Kidney epithelial cell (primary cell): ENCODE measurements at regions not wholly inside any gene's neighbourhood (a gene's known extent, or its start where the extent isn't known, plus 50 kb on each side); places are given as distances from the start of the nearest gene placed in this dataset.

ENCODE experiments used
- DNase-seq: peaks from one replicate; pipeline ENCODE4 v3.0.0-alpha.2; 2010; ENCODE audit warnings: low read depth
- H3K27me3 ChIP-seq: 2 replicates; pipeline ENCODE4 v1.6.0; 2011; ENCODE audit warnings: low read length; ENCODE audit not compliant: control insufficient read depth, insufficient read depth
- H3K36me3 ChIP-seq: 2 replicates; pipeline ENCODE4 v1.5.1; 2011; ENCODE audit warnings: low read length; ENCODE audit not compliant: control insufficient read depth, insufficient read depth
- H3K4me3 ChIP-seq: 2 replicates; pipeline ENCODE4 v1.5.1; 2011; ENCODE audit warnings: low read depth, mild to moderate bottlenecking, control low read depth, low read length
- TF ChIP-seq, protein P1 (sequence below): IDR thresholded peaks from 2 replicates; pipeline ENCODE4 v1.5.1; 2011; ENCODE audit warnings: mild to moderate bottlenecking, moderate library complexity, low read length, control low read depth, inconsistent platforms; ENCODE audit not compliant: insufficient read depth, poor library complexity, severe bottlenecking

- TF ChIP-seq, protein P1, sequence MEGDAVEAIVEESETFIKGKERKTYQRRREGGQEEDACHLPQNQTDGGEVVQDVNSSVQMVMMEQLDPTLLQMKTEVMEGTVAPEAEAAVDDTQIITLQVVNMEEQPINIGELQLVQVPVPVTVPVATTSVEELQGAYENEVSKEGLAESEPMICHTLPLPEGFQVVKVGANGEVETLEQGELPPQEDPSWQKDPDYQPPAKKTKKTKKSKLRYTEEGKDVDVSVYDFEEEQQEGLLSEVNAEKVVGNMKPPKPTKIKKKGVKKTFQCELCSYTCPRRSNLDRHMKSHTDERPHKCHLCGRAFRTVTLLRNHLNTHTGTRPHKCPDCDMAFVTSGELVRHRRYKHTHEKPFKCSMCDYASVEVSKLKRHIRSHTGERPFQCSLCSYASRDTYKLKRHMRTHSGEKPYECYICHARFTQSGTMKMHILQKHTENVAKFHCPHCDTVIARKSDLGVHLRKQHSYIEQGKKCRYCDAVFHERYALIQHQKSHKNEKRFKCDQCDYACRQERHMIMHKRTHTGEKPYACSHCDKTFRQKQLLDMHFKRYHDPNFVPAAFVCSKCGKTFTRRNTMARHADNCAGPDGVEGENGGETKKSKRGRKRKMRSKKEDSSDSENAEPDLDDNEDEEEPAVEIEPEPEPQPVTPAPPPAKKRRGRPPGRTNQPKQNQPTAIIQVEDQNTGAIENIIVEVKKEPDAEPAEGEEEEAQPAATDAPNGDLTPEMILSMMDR: no peak
- no peak for DNase-seq
- H3K27me3 ChIP-seq: no peaks in the 10 kb centered on the region
- H3K4me3 ChIP-seq: no peak overlapping the region
- no peaks in the 10 kb centered on the region for H3K36me3 ChIP-seq
These were observed 168.1 kb upstream of the HS6ST1 start for GRCh38 chr2:128486640-128487375.

DNA sequence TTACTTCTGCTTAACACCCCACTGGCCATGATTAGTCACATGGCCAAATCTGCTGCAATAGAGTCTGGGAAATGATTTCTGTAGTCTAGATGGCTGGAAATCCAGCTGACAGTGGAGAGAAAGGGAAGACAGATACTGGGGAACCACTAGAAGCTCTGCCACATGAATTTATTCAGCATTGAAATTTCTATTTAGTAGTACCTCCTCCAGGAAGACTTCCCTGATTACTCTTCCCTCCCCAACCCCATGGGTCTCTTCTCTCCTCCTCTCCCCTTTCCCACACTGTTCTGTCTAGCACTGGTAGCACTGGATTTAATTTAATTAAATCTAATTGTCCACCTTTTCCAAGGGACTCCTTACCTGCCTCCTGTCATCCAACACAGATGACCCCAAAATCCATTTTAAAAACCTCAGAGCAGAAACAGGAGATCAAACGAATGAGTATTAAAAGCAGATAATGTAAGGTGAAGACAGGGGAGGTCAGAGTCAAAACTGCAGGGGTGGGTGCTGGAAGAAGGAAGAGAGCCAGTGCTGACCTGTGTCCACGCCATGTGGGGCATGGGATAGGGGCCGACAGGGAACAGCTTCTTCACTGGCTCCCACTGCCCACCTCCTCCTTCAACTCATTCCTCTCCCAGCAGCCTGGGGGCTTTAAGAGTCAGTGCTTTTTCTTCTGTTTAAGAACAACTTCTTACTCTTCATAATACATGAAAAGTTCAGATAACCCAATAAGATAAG lies 169.2 kb upstream of the HS6ST1 start:
- TF ChIP-seq, protein P1: no peak
- peaks cover under 1% of the 10 kb centered on the region for H3K27me3 ChIP-seq
- no peaks in the 10 kb centered on the region for H3K36me3 ChIP-seq
- no peak overlapping the region for H3K4me3 ChIP-seq
- DNase-seq: no peak

DNA sequence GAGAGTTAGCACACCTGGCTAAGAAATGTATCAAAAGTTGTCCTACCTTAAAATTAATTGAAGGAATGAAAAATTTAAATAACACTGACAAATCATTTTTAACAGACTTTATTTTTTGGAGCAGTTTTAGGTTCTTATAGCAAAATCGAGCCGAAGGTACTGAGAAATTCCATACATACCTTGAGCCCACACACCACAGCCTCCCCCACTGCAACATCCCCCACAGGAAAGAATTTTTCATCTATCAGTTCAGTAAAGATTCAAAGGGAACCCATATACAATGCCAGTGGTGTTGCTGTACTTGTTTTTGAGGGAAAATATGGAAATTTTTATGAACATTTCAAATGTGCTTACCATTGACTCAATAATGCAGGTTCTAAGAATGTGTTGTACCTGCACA lies 169.8 kb upstream of the HS6ST1 start:
- H3K36me3 ChIP-seq: no peaks in the 10 kb centered on the region
- DNase-seq: no peak
- TF ChIP-seq, protein P1: no peak

GRCh38 chr2:128489526-128490273 lies 171.0 kb upstream of the HS6ST1 start:
- DNase-seq: no peak
- H3K27me3 ChIP-seq: peaks cover 16% of the 10 kb centered on the region
- H3K36me3 ChIP-seq: no peaks in the 10 kb centered on the region
- no peak overlapping the region for H3K4me3 ChIP-seq
- TF ChIP-seq, protein P1: no peak

More for the DNA sequence above, 169.8 kb upstream of the HS6ST1 start:
- Histone ChIP-seq H3K4me3 (no peak overlapping the region), H3K27me3 (peaks cover 5% of the 10 kb centered on the region)

DNA sequence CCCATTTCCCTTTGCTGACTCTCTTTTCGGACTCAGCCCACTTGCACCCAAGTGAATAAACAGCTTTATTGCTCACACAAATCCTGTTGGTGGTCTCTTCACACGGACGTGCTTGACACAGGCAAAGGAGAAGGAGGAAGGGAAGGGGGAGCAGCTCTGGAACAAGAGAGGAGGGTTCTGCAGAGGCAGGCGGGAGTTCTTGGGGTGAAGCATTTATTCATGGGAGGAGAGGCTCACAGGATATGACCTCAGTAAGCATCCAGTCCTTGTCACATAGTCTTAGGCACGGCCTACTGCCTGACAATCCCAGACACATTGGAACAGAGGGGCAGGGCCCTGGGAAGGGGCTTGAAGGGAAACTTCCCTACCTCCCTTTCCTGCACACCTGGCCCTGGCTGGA lies 171.7 kb upstream of the HS6ST1 start:
- TF ChIP-seq, protein P1: no peak
- DNase-seq: no peak
- peaks cover 17% of the 10 kb centered on the region for H3K27me3 ChIP-seq
- H3K4me3 ChIP-seq: no peak overlapping the region
- no peaks in the 10 kb centered on the region for H3K36me3 ChIP-seq
